HG02852 (cell line): ENCODE measurements at regions not wholly inside any gene's neighbourhood (a gene's known extent, or its start where the extent isn't known, plus 50 kb on each side); places are given as distances from the start of the nearest gene placed in this dataset.
"Not testable (repeated sequence)": the region's sequence is repeated elsewhere in the genome, so short reads cannot be mapped to it uniquely, and the experiment has no call there.

Experiments
- ATAC-seq: cut with Tn5 transposase; IDR thresholded peaks from one replicate; pipeline ENCODE4 v1.9.1; 2021; ENCODE audit warnings: mild to moderate bottlenecking, moderate library complexity; ENCODE audit not compliant: unreplicated experiment

DNA sequence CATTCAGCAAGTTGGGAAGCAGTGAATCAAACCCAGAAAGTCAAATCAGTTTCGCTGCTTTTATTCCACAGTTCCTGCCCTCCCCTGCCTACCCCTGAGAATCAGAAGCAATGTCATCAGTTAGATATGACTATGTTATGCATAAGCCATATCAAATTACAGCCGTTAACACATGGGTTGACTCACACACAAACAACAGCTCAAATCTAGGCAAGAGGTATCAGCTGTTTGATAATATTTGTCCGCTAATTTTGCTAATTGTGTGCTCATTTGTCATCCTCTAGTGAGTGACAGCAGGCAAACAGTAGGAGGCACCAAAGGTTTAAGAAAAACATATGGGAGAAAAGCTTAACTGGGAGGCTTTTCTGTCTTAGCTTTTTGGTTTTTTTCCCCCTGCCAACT, 327.4 kb upstream of the CCL2 start:
- no peak for ATAC-seq

DNA sequence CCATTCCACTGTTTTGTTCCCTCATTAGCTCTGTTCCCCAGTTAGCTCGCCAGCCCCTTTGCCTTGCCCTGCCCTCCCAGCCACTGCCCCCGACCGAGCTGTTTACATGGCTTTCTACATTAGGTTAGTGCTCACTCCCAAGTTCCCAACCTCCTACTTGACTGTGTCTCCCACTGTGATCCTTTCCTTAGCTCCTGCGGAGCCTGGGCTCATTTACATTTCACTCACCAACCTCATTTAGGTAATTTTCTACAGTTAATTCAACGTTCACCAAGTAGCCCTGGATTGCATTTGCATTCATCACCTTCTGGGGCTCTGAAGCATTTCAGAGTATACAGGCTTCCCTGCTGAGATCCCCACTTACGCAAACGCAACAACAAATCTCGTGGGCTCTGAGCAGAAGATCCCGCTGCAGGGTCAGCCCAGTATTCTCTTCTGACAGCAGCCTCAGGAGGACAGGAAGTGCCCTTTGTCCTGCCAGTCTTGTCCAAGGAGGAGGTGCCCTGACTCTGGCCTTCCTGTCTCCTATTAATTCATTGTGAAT, 325.8 kb upstream of the CCL2 start:
- no peak for ATAC-seq

DNA sequence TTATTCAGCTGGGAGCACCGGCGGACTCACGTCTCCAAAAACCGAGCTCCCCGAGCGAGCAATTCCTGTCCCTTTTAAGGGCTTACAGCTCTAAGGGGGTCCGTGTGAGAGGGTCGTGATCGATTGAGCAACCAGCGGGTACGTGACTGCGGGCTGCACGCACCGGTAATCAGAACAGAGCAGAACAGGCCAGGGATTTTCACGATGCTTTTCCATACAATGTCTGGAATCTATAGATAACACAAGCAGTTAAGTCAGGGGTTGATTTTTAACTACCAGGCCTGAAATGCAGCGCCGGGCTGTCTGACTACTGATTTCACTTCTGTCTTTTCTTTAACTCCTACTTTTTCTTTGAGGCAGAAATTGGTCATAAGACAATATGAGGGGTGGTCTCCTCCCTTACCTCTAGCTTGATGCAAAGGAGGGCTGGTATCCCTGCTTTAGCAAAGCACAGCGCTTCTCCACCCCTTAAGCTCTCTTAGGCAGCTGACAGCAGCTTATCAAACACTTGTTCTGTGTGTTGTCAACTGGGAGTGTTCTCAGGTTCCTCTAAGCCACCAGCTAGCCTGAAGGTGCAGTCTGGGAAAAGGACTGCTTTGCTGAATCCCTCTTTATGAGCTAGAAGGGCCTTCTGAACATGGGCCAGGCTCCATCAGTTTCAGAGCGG, 323.8 kb upstream of the CCL2 start:
- ATAC-seq: not testable (repeated sequence)

DNA sequence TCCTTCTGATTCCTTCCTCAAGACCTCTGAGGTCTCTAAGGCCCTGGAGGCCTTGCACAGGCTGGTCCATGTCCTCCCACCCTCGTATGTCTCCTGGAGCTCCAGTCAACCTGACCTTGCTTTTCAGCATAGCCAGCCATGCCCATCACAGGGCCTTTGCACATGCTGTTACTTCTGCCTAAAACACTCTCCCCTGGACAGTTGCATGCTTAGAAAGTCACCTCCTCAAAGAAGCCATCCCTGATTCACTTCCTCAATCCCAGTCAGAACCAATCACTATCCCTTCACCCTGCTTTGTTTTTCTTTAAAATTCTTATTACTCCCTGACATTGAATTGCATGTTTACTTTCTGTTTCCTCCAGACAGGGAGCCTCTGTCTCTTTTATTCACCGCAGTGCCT, 322.1 kb upstream of the CCL2 start:
- ATAC-seq: no peak

DNA sequence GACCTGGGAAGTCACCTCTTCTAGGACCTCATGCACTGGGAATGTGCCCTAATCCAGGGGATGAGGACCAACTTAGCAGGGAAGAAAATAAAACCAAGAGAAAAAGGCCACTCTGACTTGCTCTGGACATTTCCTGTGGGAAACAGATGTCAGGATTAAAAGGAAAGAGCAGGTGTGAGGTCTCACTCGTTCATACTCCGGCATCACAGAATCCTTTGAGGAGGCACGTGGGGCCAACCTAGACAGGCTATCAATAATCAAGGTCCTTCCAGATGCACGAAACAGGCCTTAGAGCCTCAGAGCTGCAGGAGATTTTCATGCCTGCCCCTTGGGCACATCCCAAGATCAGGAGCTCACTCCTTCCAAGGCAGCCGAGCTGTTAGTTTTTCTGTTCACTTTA, 321.5 kb upstream of the CCL2 start:
- ATAC-seq: no peak

DNA sequence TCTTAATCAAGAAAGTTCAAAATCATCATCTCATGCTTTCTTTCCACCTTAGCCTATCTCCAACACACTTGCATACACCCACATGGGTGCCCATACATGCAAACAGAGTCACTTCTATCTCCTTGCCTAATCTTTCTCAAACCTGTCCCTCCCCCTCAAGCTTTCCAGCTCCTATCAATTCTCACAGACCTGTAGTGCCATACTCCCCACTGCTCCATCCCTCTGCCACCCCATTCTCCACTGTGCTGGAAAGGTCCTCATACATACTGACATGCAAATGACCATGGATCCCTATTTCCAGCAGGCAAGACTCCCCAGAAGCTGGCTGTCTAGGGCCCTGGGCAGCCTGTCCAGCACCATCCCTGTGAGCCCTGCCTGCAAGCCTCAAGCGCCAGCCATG, 320.4 kb upstream of the CCL2 start:
- ATAC-seq: no peak

DNA sequence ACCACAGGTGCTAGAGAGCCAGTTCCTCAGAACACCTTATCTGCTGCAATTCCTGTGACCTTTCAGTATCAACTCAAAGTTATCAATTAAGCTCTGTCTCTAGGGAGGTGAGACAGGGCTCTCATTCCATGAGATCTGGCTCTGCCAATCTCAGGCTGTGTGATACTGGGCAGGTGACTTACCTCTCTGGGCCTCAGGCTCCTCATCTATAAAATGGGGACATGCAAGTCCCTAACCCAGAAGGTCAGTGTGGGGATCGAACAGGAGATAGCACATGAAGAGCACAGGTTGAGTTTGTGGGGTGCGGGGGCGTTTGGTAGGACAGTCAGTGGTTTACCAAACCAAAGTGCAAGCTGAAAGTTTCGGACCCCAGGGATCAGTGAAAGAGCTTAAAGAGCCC, 319.3 kb upstream of the CCL2 start:
- no peak for ATAC-seq

DNA sequence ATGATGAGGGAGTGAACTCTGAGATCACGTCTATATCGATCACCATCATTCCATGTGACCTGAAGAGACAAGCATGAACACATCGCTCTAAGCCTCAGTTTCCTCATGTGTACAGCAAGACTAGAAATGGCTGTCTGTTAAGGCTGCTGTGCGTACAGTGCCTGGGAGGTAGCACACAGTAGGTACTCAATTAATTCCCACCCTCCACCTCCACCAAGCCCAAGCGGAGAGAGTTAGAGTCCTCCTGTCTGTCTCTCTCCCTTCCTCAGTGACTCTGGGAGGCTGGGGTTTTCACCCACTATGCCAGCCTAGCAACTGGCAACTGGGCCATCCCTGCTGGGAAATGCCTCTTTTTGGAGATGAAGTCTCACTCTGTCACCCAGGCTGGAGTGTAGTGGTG, 318.3 kb upstream of the CCL2 start:
- ATAC-seq: no peak

DNA sequence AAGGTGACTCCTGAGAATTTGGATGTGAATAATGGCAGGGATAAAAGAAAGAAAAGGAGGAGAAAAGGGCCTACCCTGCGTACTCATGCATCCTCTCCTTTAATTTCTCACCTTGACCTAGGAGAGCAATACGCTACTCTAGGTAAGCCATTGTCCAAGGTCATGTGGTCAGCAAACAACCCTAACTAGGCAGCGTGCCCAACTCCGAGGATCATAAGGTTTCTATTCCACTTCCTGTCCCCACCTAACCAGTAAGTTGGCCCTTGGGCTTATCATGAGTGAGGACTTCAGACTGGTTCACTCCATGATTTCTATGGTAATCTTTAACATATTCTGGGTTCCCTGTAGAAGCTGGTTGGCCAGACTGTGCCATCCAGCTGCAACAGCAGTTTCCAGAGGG, 315.1 kb upstream of the CCL2 start:
- ATAC-seq: no peak

DNA sequence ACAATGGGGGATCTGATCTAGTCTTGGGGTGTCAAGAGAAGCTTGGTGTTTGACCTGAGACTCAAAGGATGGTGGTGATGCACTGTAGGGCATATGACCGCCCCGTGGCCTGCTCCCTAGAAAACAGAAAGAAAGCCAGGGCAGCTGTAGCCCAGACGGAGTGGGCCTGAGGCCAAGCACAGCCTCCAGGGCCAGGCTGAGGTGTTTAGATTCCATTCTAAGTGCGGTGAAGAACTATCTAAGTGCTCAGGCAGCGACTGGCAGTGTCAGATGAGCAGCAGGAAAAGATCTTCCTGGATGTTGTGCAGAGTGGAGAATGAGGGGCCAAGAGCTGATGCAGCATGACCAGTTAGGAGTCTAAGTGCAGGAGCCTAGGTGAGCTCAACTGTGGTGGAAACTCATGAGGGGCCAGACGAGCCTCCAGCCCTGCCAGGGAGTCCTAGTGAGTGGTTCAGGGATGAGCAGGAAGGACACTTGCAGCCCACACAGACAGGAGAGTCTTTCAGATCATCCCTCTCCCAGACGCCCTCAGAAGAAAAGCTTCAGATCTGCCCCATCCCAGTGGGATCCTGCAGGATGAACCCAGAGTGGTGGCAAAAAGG, 314.2 kb upstream of the CCL2 start:
- ATAC-seq: no peak

DNA sequence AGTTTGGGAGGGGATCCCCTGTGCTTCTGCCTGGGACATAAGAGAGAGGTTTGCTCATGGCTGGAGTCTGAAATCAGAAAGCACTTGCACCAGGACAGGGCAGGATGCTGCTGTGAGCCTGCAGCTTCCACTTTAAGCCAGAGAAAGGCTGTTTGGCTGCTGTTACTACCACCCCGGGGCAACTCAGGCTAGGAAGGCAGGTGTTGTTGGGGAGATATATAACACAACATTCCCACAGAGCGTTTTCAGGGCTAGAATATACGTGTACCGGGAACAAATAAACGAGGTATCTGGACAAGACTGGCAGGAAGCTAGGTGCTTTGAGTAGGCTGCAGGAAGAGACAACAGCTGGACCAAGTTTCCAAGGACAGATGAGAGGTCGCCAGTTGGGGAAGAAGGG, 313.3 kb upstream of the CCL2 start:
- ATAC-seq: no peak

DNA sequence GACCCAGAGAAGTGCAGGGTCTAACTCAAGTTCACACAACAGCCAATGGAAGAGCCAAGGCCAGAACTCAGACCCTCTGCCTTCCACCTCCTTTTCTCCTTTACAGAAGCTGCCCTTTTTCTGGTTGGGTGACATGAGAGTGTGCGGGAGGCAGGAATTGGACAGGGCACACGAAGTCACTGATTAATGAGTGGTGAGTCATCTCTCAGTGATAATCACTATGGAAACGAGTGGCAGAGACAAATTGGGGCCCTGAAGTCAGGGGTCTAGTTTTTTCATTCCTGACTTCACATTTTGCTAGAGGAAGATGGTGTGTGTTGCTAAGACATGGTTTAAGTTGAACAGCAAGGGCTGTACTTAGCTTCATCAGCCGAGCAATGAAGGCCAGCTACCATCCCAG, 312.7 kb upstream of the CCL2 start:
- no peak for ATAC-seq

DNA sequence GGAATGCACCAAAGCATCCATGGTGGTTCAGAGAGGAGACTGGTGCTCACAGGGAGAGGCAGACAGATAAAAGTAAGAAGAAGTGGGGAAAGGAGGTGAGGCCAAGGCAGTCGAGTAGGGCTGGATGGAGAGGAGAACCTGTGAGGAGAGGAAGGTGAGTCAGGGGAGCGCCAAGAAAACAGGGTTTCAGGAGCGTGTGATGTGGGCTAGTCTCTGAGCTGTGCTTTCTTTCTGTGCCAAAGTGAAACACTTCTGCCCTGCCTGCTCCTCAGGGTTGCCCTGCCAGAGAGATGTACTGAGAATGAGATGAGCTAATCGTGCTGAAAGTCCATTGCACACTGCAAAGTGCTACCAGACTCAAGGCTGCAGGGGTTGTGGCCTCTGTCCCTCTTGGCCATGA, 310.7 kb upstream of the CCL2 start:
- ATAC-seq: no peak

DNA sequence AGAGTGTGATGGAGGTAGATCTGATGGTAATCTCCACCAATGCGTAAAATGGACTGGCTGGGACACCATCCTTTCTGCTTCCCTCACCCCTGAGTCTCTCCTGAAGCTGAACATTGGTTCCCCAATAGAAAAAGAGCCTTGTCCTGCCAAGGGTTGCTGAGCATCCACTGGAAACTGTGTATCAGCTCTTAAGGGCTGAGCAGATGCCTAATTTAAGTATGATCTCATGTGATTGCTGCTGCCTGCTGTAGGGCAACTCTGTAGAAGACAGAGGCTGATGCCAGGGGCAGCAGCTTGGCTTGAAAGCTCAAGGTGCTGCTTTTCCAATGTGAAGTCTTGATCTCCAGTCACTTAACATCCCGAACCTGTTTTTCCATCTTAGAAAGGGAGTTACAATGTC, 310.3 kb upstream of the CCL2 start:
- ATAC-seq: no peak

DNA sequence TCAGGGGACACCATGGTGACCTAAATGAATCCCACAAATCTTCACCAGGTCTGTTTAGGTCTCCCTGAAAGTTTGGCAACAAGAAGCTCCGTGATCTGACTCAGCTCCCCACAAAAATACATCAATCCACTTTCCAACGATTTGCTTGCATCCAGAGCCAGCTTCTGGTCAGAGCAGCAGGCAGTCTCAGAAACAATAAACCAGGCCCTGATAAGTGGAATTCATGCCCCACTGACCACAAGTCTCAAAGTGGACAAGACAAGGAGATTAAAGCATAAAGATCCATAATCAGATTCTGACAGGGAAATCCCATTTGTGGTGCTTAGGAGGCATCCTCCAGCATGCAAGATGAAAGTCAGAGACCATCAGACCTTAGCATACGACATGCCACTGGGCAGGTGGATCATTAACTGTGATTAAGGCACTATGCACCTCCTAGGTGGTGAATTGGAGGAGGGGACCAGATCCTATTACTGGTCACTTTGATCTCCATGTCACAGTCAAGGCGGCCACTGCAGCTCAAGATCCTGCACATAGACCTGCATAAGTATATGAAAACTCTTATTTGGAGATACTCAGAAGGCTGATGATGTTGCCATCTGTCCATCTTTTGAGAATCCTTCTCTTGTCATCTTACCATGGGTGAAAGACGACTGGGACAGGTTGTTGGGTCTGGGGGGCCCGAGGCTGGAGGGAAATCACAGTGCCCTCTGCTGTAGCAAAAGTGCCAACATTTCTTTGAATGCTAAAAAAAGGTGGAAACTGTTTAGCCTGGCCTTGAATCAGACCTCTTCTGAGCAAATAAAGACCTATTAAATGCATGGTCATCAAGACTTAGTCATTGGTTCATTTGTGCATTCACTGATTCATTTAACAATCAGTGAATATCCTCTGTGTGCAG, 309.2 kb upstream of the CCL2 start:
- no peak for ATAC-seq

DNA sequence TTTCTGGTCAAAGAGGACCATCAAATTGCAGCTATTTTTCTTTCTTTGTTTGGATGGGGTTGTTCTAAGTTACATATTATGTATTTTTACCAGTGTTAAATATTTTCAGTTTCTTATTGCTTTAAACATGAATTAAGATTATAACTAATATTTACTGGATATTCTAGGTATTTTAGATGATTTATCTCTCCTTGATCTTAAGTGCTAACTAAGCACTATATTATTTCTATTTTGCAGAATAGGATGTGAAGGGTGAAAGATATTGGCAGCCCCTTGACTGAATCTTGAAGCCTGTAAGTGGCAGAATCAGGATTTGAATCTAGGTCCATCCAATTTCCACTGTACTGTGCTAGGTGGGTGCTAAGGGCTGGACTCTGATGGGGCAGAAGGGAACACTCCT, 307.3 kb upstream of the CCL2 start:
- ATAC-seq: no peak

DNA sequence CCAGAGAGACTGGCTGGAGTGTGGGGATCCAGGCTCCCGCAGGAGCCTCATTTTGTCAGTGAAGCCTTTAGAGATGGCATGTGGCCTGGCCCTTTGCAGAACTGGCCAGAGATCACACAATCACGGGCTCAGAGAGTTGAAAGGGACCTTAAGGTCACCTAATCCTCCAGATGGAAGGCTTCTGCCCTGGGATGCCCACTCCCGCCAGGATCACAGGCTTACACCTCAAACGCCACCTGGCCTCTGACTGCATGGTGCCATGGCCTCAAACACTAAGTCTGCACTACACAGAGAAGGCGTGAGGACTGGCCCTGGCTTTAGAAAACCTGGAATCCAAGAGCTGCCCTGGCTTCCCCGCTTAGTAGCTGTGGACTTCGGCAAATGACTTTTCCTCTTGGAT, 306.8 kb upstream of the CCL2 start:
- no peak for ATAC-seq

DNA sequence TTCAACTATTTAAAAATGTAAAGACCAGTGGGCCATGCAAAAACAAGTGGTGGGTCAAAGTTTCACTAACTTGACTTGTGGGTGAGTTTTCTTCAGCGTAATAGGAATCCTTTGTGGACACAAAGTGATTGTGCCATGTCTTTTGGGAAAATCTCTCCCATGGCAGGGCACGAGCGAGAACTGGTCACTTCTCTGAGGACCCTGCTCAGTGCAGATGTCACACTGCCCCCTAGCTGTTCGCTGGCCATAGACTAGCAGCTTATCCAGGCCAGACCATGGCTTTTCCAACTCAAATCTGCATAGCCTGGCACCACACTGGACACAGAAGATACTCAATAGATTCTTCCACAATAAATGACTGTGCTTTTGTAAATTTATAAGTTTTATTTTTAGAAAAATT, 306.0 kb upstream of the CCL2 start:
- ATAC-seq: no peak

DNA sequence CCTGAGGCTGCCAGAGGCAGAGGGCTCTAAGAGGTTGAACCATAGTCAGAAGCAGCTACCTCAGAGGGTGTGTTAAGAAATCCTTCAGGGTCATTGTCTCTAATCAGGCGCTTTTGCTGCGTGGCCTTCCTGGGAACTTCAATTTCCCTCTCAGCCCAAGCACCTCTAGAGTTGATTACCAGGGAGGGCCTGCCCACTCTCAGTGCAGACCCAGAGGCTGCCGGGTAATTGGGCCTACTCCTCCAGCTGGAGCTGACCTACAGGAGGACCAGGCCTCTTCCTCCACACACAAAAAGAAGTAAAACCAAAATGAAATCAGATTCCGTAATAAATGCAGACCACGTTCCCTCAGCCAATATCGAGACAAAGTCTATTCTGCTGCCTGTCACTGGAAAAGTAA, 305.0 kb upstream of the CCL2 start:
- ATAC-seq: no peak

DNA sequence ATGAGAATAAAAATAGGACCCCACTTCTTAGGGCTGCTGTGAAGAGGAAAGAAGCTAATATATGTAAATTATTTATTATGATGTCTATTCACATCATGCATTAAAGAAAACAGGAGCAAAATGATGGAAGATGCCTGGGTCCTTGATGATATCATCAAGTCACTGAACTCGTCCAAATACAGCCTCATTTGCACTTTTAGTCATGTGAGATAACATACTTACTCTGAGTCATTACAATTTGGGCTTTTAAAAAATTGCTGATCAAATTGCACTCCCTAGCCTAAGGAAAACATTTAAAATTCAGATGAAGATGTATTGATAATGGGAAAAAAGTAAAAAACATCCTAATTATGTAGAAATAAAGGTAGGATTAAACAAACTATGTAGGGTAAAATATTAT, 302.7 kb upstream of the CCL2 start:
- ATAC-seq: no peak

DNA sequence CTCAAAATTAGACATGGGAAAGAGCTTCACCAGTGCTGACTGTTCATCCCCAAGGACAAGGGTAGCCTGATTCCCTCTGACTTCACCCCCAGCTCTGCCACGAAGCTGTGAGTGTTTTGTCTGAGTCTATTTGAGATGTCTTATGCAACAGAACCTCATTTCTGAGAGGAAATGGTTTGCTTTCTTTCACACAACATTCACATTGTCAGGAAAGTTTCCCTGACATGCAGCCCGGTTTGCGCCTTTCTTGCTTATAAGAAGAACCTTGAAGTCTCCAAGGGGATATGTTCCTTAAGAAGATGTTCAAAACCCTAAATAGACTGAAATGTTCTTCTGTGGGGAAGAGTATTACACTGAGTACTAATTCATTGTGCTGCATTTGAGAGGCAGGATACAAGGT, 300.5 kb upstream of the CCL2 start:
- ATAC-seq: no peak

DNA sequence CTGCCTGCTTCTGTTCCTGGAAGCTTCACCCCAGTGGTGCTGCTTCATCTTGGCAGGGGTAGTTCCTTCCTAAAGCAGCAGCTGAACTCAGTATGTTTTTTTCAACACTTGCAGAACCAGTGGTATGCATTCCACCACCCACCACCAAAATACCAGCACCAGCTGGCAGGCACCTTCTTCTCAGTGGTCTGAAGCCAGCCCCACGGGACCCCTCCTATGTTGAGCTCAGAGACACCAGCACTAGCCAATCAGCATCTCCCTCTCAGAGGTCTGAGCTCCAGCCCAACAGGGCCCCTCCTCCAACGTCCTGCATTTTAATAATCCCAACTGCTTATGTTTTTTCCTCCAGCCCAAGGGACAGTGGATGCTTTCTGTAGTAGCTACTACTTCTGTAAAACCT, 299.6 kb upstream of the CCL2 start:
- ATAC-seq: no peak
